Natural killer cell treated with Interleukin-12 subunit alpha and Interleukin-12 subunit beta and Interleukin-15 and Interleukin-18, amount 100 ng/mL, for 72 hours (primary cell): ENCODE measurements at regions not wholly inside any gene's neighbourhood (a gene's known extent, or its start where the extent isn't known, plus 50 kb on each side); places are given as distances from the start of the nearest gene placed in this dataset.

Experiments
- ATAC-seq, 2 donors: fragments of 150-1000 bp; cut with Tn5 transposase in 1 of 2; sonication (Bioruptor Pico), chemical (Tn5 transposase) in 1 of 2; 2 replicates each; pipeline ENCODE4 v1.10.0; 2021
- DNase-seq: peaks from one replicate; pipeline ENCODE4 v3.0.0; 2022; ENCODE audit warnings: low spot score
- H3K27ac Mint-ChIP-seq, 2 donors: 1 replicate in 1 of 2; 2 replicates in 1 of 2; pipeline ENCODE4 v1.8.0; 2022; ENCODE audit warnings: mixed read lengths in 2 of 2, mild to moderate bottlenecking in 1 of 2, moderate library complexity in 1 of 2
- H3K27me3 Mint-ChIP-seq, 2 donors: 1 replicate in 1 of 2; 2 replicates in 1 of 2; pipeline ENCODE4 v1.8.0; 2022; ENCODE audit warnings: mixed read lengths in 2 of 2
- H3K36me3 Mint-ChIP-seq: one replicate; pipeline ENCODE4 v1.8.0; 2022; ENCODE audit warnings: mixed read lengths
- H3K4me1 Mint-ChIP-seq, 2 donors: 1 replicate in 1 of 2; 2 replicates in 1 of 2; pipeline ENCODE4 v1.8.0; 2022; ENCODE audit warnings: low read depth in 2 of 2, mixed read lengths in 2 of 2, mild to moderate bottlenecking in 1 of 2
- H3K4me3 Mint-ChIP-seq: one replicate; pipeline ENCODE4 v1.8.0; 2022; ENCODE audit warnings: mixed read lengths
- H3K9me3 Mint-ChIP-seq: 2 replicates; pipeline ENCODE4 v1.8.0; 2022; ENCODE audit warnings: mixed read lengths

DNA sequence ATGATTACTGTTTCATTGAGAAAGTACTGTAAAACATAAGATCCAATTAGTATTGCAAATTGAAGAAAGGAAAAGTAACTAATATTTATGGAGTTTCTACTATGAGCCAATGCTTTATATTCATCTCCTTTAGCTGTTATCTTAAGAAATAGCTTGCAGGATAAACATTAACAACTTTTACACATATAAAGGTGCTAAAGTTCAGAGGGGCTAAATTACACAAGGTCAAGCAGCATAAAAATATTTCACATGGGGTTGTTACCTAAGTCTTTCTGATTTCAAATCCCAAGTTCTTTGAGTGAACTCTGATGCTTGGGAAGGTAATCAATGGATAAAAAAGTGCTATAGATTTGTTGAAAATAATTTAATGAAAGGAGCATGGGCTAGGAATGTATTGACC, 765.5 kb downstream of the CDH8 start:
- H3K36me3 Mint-ChIP-seq, result peaks cover 3% of the 10 kb centered on the region
- ATAC-seq, result no peak
- H3K9me3 Mint-ChIP-seq, result peaks cover 9% of the 10 kb centered on the region
- no peak overlapping the region for H3K4me3 Mint-ChIP-seq
- no peak overlapping the region for H3K27ac Mint-ChIP-seq
- DNase-seq, result no peak
- H3K4me1 Mint-ChIP-seq, result no peaks in the 10 kb centered on the region
- H3K27me3 Mint-ChIP-seq, result no peaks in the 10 kb centered on the region

DNA sequence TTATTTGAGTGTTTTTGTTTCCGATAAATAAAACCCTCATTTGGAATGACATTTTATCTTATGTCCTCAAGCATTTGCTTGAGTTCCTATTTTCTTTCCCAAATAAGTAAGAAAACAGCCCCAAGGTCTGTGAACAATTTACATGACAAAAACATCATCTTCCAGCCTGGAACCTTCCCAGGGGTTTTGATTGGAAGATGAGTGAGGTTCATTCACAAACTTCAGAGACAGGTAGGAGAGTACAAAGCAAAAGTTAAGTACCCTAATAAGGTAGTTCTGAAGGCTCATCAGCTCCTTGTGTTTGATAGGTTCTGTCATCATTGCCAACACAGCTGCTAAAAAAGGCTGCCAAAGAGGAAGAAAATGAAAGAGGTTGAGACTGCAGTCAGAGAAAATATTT, 772.8 kb downstream of the CDH8 start:
- DNase-seq (no peak), ATAC-seq (no peak)
- Mint-ChIP-seq H3K27ac (no peak overlapping the region), H3K36me3 (no peaks in the 10 kb centered on the region), H3K4me1 (no peaks in the 10 kb centered on the region), H3K27me3 (no peaks in the 10 kb centered on the region), H3K9me3 (peaks cover 7% of the 10 kb centered on the region), H3K4me3 (no peak overlapping the region)

DNA sequence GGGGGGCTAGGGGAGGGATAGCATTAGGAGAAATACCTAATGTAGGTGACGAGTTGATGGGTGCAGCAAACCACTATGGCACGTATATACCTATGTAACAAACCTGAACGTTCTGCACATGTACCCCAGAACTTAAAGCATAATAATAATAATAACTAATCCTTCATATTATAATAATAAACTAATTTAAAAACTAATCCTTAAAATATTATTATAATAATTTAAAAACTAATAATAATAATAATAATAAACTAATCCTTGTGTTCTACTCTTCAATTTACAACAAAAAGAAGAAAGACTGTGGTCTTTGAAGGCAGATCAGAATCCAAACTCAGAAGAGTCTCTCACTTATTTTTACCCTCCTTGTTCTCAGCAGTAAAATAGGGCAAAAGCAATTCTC, 774.9 kb downstream of the CDH8 start:
- Mint-ChIP-seq H3K27ac (no peak overlapping the region), H3K9me3 (peaks cover 7% of the 10 kb centered on the region), H3K4me3 (no peak overlapping the region), H3K4me1 (no peaks in the 10 kb centered on the region), H3K36me3 (no peaks in the 10 kb centered on the region), H3K27me3 (no peaks in the 10 kb centered on the region)
- DNase-seq, result no peak
- ATAC-seq, result no peak

DNA sequence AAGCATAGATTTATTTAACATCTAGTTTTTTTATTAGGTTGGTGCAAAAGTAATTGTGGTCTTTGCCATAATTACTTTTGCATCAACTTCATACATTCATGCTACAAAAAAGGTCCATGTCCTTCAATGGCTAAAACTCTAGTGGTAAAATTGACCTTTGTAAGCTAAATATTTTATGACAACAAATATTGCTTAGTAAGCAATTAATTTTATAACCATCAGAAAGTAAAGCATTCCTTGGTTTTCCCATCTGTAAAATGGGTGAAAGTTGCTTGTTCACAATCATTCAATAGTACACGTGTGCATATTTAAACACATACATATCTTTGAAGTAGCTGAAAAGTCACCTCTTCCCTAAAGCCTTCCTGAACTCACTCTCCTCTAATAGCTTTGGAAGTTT, 789.6 kb downstream of the CDH8 start:
- Mint-ChIP-seq H3K27me3 (no peaks in the 10 kb centered on the region), H3K4me3 (no peak overlapping the region), H3K9me3 (peaks cover 7% of the 10 kb centered on the region), H3K4me1 (no peaks in the 10 kb centered on the region), H3K27ac (no peak overlapping the region), H3K36me3 (no peaks in the 10 kb centered on the region)
- ATAC-seq (no peak), DNase-seq (no peak)

DNA sequence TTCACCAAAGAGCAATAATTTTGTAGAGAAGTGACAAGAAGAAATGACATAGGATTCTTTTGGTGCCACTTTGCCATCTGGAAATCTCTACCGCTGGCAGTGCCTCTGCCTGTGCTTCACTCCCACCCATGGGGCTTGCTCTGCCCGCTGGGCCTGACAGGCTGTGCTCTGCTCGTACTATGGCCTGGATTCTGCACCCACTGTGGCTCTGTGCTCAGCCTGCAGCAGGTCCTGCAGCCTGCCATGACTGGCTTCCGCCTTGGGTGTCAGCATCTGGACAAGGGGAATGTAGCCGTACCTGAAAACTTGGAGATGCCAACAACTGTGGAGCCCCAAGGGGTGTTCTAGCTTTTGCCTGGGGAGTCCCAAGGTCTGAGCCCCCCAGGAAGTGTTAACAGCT, 792.3 kb downstream of the CDH8 start:
- H3K27ac Mint-ChIP-seq, result no peak overlapping the region
- no peak overlapping the region for H3K4me3 Mint-ChIP-seq
- no peaks in the 10 kb centered on the region for H3K36me3 Mint-ChIP-seq
- no peak for ATAC-seq
- H3K4me1 Mint-ChIP-seq, result no peaks in the 10 kb centered on the region
- H3K9me3 Mint-ChIP-seq, result peaks cover 9% of the 10 kb centered on the region
- DNase-seq, result no peak
- H3K27me3 Mint-ChIP-seq, result no peaks in the 10 kb centered on the region

DNA sequence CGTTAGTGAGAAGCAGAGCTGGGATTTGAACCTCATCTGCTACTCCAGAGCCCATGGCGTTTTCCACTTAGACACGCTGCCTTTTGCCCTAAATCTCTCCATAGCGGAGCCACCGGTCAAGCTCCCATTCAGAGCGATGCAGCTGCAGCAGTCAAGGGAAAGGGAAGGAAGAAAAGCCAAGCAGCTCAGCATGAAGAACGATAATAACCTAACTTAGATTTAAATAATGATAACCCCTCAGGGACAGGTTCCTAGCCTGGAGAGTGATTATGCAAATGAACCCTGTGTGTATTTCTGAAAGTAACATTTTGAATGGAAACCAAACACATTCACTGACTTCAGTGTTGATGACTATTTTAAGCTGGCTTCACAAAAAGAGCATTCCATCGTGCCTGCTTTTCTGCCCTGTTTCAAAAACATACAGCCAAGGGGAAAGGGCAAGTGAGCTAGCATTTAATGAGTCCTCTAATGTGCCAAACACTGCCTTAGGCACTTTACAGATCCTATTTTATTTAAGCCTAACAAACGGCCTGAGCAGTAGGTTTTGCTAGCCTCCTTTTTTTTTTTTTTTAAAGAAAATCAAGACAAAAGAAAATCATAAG, 798.3 kb downstream of the CDH8 start:
- H3K4me1 Mint-ChIP-seq, result no peaks in the 10 kb centered on the region
- no peaks in the 10 kb centered on the region for H3K36me3 Mint-ChIP-seq

DNA sequence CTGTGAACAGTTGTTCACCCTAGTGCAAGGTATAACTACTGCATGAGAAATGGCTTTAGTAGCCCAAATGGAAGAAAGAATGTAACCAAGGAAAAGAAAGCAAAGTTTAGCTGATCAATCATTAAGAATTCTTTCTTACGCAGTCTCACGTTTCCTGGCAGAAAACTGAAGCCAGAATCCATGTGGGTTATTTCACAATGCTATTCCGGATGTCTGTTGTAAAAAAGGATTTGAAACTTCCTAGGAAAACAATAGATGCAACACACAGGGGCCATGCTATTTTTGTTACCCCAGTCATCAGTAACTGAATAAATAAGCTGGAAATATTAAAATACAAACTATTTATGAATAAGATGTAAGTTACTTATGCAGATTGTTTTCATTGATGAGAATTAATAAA, 802.5 kb downstream of the CDH8 start:
- no peaks in the 10 kb centered on the region for H3K27me3 Mint-ChIP-seq
- no peaks in the 10 kb centered on the region for H3K4me1 Mint-ChIP-seq
- ATAC-seq (no peak), DNase-seq (no peak)
- no peaks in the 10 kb centered on the region for H3K36me3 Mint-ChIP-seq
- H3K9me3 Mint-ChIP-seq, result no peaks in the 10 kb centered on the region
- H3K27ac Mint-ChIP-seq, result no peak overlapping the region
- no peak overlapping the region for H3K4me3 Mint-ChIP-seq

More for the DNA sequence above, 798.3 kb downstream of the CDH8 start:
- Mint-ChIP-seq H3K27me3 (no peaks in the 10 kb centered on the region), H3K9me3 (peaks cover 2% of the 10 kb centered on the region), H3K4me3 (no peak overlapping the region), H3K27ac (no peak overlapping the region)
- ATAC-seq (no peak), DNase-seq (no peak)

DNA sequence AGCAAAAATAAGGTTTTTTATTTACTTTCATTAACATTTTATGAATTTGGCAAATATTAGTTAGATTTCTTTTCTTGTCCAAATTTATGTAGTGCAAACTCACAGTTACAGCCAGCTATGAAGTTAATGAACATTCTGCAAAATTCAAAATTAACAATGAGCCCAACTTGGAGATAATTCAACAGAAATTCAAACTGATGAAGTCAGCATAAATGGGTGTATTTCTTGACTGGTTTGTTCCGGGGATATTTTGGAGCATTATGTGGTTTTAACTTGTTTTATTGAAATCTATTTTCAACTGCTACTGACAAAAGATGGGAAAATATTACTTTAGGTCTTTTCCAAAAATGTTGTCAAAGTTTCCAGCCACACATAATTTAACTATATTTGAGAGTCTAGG, 807.9 kb downstream of the CDH8 start:
- peaks cover 4% of the 10 kb centered on the region for H3K9me3 Mint-ChIP-seq
- no peaks in the 10 kb centered on the region for H3K4me1 Mint-ChIP-seq
- no peak overlapping the region for H3K4me3 Mint-ChIP-seq
- DNase-seq (no peak), ATAC-seq (no peak)
- no peaks in the 10 kb centered on the region for H3K36me3 Mint-ChIP-seq
- H3K27me3 Mint-ChIP-seq, result no peaks in the 10 kb centered on the region
- H3K27ac Mint-ChIP-seq, result no peak overlapping the region

DNA sequence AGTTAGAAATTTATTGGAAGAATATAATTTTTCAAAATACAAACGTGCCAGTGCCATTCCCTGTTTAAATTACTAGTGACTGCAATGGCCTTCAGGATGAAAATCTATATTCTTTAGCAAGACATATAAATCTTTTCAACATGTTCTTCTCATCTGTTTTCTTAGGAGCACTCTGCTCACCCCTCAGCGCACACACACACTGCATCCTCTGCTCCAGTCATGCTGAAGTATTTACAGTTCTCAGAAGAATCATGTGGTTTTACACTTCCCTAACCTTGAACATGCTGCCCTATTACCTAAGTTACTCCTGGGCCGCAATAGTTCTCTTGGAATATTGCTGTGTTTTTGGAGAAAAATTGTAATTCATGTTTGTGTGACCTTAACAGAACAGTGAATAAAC, 820.6 kb downstream of the CDH8 start:
- Mint-ChIP-seq H3K27me3 (no peaks in the 10 kb centered on the region), H3K4me3 (no peak overlapping the region), H3K27ac (no peak overlapping the region), H3K4me1 (no peaks in the 10 kb centered on the region), H3K36me3 (peaks cover 6% of the 10 kb centered on the region), H3K9me3 (peaks cover 7% of the 10 kb centered on the region)
- no peak for ATAC-seq
- no peak for DNase-seq

DNA sequence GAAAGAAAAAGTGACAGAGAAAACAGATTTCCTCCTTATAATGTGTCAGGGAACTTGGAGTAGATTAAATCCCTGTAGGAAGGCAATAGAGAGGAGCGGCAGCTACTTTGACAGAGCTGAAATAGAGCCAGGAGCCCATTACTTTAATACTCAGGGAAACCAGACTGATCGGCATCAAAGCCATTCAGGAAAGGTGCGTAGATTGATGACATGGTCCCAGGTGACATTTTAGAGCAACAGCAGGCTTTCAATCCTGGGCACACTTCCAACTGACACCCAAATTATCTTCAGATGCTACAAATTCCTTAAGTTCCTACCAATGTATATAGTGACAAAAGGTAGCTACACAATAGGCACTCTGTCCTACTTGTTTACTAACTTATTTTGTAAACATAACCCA, 821.5 kb downstream of the CDH8 start:
- H3K36me3 Mint-ChIP-seq, result peaks cover 6% of the 10 kb centered on the region
- no peak for ATAC-seq
- H3K4me1 Mint-ChIP-seq, result no peaks in the 10 kb centered on the region

DNA sequence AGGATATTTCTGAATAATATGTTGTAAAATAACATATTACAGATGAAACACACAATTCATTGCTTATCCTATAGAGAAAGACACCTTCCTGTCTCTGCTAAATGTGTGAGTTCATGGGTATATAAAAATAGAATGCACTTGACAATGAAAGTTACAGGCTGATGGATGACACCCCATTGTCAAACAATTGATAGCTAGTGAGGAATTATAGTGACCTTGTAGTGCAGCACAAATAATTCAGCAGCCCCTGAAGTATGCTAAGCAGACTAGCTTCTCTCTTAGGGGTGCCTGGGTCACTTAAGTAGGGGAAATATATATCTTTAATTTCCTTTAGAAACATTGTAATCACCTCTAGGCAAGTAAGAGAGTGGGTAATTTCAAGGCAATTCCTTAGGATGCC, 826.2 kb downstream of the CDH8 start:
- DNase-seq (no peak), ATAC-seq (no peak)
- no peaks in the 10 kb centered on the region for H3K4me1 Mint-ChIP-seq
- H3K9me3 Mint-ChIP-seq, result peaks cover 23% of the 10 kb centered on the region
- H3K27ac Mint-ChIP-seq, result no peak overlapping the region
- no peaks in the 10 kb centered on the region for H3K27me3 Mint-ChIP-seq
- H3K36me3 Mint-ChIP-seq, result peaks cover 15% of the 10 kb centered on the region
- H3K4me3 Mint-ChIP-seq, result no peak overlapping the region

More for the DNA sequence above, 821.5 kb downstream of the CDH8 start:
- no peak overlapping the region for H3K4me3 Mint-ChIP-seq
- H3K9me3 Mint-ChIP-seq, result peaks cover 7% of the 10 kb centered on the region
- no peak overlapping the region for H3K27ac Mint-ChIP-seq
- H3K27me3 Mint-ChIP-seq, result no peaks in the 10 kb centered on the region
- DNase-seq, result no peak

DNA sequence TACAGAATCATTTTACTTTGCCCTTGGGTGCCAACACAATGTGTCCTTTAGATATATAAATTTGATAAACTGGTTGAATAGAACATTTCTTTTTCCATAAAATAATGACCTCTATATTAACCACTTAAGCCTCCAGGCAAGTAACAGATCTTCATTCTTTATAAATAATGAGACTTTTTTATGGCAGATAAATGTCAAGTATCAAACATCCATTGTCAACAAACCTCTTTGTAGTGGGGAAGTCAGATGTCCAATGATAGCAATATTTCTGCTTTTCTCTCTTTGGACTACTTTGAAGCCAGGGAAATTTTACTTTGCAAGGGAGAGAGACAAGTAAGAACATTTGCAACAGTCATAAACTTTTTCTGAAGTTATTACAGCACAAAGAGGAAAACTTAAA, 841.2 kb downstream of the CDH8 start:
- H3K27me3 Mint-ChIP-seq, result no peaks in the 10 kb centered on the region
- no peaks in the 10 kb centered on the region for H3K4me1 Mint-ChIP-seq
- DNase-seq (no peak), ATAC-seq (no peak)
- no peak overlapping the region for H3K4me3 Mint-ChIP-seq
- H3K9me3 Mint-ChIP-seq, result peaks cover 16% of the 10 kb centered on the region
- H3K36me3 Mint-ChIP-seq, result peaks cover 8% of the 10 kb centered on the region
- H3K27ac Mint-ChIP-seq, result no peak overlapping the region

DNA sequence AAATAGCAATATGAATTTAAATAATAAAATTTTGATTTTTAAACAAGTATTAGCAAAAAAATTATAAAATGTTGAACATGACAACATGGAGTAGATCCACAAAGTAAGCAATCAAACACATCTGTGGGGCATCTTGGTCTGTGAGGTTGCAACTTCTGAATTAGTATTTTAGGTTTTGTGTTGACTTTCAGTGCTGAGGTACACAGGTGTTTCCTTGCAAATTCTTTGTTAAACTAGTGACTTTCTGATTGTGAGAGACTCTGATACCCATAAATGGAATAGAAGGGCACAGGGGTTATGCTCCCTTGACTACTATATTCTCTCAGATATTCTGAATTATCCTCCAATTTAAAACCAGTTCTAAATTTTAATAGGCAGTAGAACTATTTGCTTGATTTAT, 841.7 kb downstream of the CDH8 start:
- H3K36me3 Mint-ChIP-seq, result peaks cover 8% of the 10 kb centered on the region
- no peak overlapping the region for H3K4me3 Mint-ChIP-seq
- H3K27me3 Mint-ChIP-seq, result no peaks in the 10 kb centered on the region
- no peaks in the 10 kb centered on the region for H3K4me1 Mint-ChIP-seq
- ATAC-seq, result no peak
- H3K9me3 Mint-ChIP-seq, result peaks cover 16% of the 10 kb centered on the region
- no peak overlapping the region for H3K27ac Mint-ChIP-seq
- DNase-seq, result no peak

DNA sequence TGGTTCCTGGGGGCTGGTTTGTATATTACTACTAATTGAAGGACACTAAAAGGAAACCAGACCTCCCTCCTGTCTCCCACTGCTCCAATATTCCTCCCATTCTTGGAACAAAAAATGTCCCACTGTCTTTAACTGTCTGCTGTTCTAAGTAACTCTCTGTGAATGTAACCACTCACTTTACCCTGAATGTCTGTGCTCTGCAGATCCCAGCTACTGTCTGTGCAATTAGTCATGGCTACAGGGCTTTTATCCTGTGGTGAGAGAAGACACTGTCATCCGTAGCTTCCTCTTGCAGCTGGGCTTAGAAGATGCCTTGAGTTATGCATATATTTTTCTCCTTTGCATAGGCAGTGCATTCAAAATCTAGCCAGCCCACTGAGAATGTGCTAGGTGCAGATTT, 853.8 kb downstream of the CDH8 start:
- Mint-ChIP-seq H3K27me3 (no peaks in the 10 kb centered on the region), H3K27ac (no peak overlapping the region), H3K4me1 (no peaks in the 10 kb centered on the region), H3K4me3 (no peak overlapping the region), H3K9me3 (peaks cover 11% of the 10 kb centered on the region), H3K36me3 (no peaks in the 10 kb centered on the region)
- ATAC-seq, result no peak
- DNase-seq, result no peak

DNA sequence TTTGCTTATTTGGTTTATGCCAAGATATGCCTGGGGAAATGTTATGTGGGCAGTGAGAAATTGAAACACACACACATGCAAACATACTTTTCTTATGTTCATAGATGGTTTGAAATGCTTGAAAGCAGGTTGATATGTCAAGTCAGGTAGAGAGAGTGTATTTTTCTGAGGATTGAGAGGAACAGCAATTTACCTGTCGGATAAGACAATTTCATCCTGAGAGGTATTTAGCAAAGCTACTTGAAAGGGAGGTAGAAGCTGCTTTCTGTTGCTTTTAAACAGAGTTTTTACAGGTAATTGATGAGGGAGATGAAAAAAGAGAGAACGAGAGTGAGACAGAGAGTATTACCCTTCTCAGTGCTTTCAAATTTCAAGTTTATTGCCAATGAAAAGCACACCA, 854.3 kb downstream of the CDH8 start:
- no peak for ATAC-seq
- Mint-ChIP-seq H3K9me3 (peaks cover 14% of the 10 kb centered on the region), H3K27me3 (no peaks in the 10 kb centered on the region), H3K36me3 (no peaks in the 10 kb centered on the region), H3K27ac (no peak overlapping the region), H3K4me3 (no peak overlapping the region), H3K4me1 (no peaks in the 10 kb centered on the region)
- DNase-seq, result no peak
